H1 (cell line): ENCODE measurements at regions not wholly inside any gene's neighbourhood (a gene's known extent, or its start where the extent isn't known, plus 50 kb on each side); places are given as distances from the start of the nearest gene placed in this dataset.

Experiments used
- CEBPB ChIP-seq: IDR thresholded peaks from 2 replicates; pipeline ENCODE4 v1.6.1; 2012; ENCODE audit warnings: low read depth, low read length
- SRF ChIP-seq: IDR thresholded peaks from 2 replicates; pipeline ENCODE4 v1.6.1; 2011; ENCODE audit warnings: mild to moderate bottlenecking, low read depth, low read length, moderate library complexity

GRCh38 chr4:43423276-43423675 lies 530.8 kb downstream of the GRXCR1 start (continued):
- TF ChIP-seq SRF (no peak), CEBPB (no peak)
